Prostate gland (tissue), 2 donors: ENCODE measurements at regions not wholly inside any gene's neighbourhood (a gene's known extent, or its start where the extent isn't known, plus 50 kb on each side); places are given as distances from the start of the nearest gene placed in this dataset.

Source experiments
- DNase-seq: peaks from one replicate; pipeline ENCODE4 v3.0.0-alpha.2; 2019; ENCODE audit warnings: low spot score
- H3K27ac ChIP-seq, 2 donors: fragments of 200-600 bp; sonication (generic); 2 replicates each; pipeline ENCODE4 v1.5.1; 2017 to 2019
- H3K27me3 ChIP-seq: fragments of 200-600 bp; sonication (generic); replicated peaks from 2 replicates; pipeline ENCODE4 v1.5.1; 2019; ENCODE audit not compliant: insufficient read depth
- H3K36me3 ChIP-seq, 2 donors: fragments of 200-600 bp; sonication (generic); 1 replicate in 1 of 2; 2 replicates in 1 of 2; pipeline versions ENCODE4 v1.5.1 to v1.8.1; 2017 to 2019
- H3K4me1 ChIP-seq: fragments of 200-600 bp; sonication (generic); replicated peaks from 2 replicates; pipeline ENCODE4 v1.5.1; 2019
- H3K4me3 ChIP-seq, 2 donors: fragments of 200-600 bp; sonication (generic); 2 replicates each; pipeline ENCODE4 v1.5.1; 2017 to 2019
- H3K9me3 ChIP-seq: fragments of 200-600 bp; sonication (generic); 2 replicates; pipeline ENCODE4 v1.5.1; 2017
- POLR2A ChIP-seq: fragments of 450-650 bp; IDR thresholded peaks from one replicate; pipeline ENCODE4 v1.6.1; 2016; ENCODE audit warnings: antibody characterized with exemption, mild to moderate bottlenecking
- POLR2AphosphoS5 ChIP-seq: sonication (generic); formaldehyde crosslinking; IDR thresholded peaks from one replicate; pipeline ENCODE4 v1.6.1; 2017; ENCODE audit warnings: antibody characterized with exemption
- WGBS: methylation state at CpG from one replicate; pipeline ENCODE4 v1.1.5; 2018; 5-methylcytosine and 5-hydroxymethylcytosine counted together
- intact Hi-C: fragments of 100-400 bp; cut with DNase I; formaldehyde crosslinking; loops from one replicate; pipeline ENCODE4 v1.14.2; 2022
- TF ChIP-seq, protein P1 (sequence below), 4 experiments: fragments of 200-600 bp in 2 of 4; fragments of 450-650 bp in 2 of 4; sonication (generic) in 2 of 4; IDR thresholded peaks; 1 replicate in 3 of 4; 2 replicates in 1 of 4; pipeline ENCODE4 v1.5.1; 2016 to 2019; ENCODE audit warnings: antibody characterized with exemption in 4 of 4, mild to moderate bottlenecking in 2 of 4, moderate library complexity in 2 of 4

DNA sequence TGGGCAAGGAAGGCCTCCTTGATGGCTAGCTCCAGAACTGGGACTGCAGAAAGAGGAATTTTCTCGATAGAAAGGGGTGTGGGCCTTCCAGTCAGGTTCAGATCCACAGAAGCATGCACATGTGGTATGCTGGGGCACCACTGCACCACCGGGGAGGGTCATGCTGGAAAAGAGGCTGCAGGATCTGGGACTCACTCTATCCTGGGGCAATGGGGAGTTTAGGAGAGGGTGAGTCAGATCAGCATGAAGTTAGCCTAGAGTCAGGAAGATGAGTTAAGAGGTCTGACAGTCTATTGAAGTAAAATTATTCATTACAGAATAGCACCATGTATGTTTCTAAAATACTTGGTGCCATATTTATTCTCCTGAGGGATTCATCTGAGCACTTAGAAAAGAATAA lies 130.2 kb upstream of the TOPAZ1 start:
- DNase-seq: no peak

DNA sequence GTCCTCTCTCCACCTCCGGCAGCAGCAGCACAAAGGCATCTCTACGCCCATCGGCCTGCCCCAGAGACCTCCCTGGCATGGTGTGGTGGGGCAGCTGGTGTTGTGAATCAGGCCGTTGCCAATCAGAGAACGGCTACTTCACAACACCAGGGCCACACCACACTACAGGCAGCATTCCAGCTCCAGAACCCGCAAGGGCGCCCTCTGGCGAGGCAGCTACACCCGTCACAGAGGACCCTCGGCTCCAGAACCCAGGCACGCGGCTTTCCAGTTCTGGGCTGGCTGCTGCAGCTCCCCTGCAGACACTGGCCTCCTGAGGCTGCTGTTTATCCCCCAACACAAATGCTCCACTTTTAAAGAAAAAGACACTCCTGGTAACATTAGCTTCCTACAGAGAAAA lies 127.5 kb upstream of the TOPAZ1 start:
- WGBS: 67% methylated on average over 10 of the region's 12 CpGs
- TF ChIP-seq, protein P1, sequence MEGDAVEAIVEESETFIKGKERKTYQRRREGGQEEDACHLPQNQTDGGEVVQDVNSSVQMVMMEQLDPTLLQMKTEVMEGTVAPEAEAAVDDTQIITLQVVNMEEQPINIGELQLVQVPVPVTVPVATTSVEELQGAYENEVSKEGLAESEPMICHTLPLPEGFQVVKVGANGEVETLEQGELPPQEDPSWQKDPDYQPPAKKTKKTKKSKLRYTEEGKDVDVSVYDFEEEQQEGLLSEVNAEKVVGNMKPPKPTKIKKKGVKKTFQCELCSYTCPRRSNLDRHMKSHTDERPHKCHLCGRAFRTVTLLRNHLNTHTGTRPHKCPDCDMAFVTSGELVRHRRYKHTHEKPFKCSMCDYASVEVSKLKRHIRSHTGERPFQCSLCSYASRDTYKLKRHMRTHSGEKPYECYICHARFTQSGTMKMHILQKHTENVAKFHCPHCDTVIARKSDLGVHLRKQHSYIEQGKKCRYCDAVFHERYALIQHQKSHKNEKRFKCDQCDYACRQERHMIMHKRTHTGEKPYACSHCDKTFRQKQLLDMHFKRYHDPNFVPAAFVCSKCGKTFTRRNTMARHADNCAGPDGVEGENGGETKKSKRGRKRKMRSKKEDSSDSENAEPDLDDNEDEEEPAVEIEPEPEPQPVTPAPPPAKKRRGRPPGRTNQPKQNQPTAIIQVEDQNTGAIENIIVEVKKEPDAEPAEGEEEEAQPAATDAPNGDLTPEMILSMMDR (IDR thresholded peaks at IDR 0.05): no peak
- no peak for TF ChIP-seq POLR2AphosphoS5
- no peak for TF ChIP-seq POLR2A

More for the DNA sequence above, 130.2 kb upstream of the TOPAZ1 start:
- WGBS: 86% methylated on average over 2 of the region's 2 CpGs
- Histone ChIP-seq H3K27me3 (no peaks in the 10 kb centered on the region), H3K27ac (no peak overlapping the region), H3K4me1 (peaks cover 5% of the 10 kb centered on the region), H3K4me3 (no peak overlapping the region), H3K36me3 (no peaks in the 10 kb centered on the region), H3K9me3 (no peaks in the 10 kb centered on the region)
- TF ChIP-seq POLR2A (no peak), POLR2AphosphoS5 (no peak)
- TF ChIP-seq, protein P1 (IDR thresholded peaks at IDR 0.05): no peak
- intact Hi-C loops: no loop called here

DNA sequence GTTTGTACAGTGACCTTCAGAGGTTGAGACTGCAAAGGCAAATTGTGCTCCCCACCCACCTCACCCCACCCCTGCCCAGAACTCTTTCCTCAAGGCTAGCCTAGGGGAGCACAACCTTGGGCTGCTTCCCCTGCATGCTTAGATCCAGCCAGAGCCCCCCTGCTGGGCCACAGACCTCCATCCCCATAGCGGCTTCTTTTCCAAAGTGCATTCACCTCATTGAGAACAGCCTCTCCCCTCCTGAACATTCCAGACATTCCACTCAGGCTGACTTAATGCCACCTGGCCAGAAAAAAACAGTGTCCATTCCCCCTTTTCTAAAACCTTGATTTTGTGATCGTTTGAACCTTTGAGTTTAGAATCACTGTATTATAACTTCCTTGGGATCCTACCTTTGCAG lies 124.4 kb upstream of the TOPAZ1 start:
- 38% methylated on average over 2 of the region's 2 CpGs for WGBS
- Histone ChIP-seq H3K9me3 (no peaks in the 10 kb centered on the region), H3K4me1 (no peaks in the 10 kb centered on the region), H3K4me3 (no peak overlapping the region), H3K36me3 (no peaks in the 10 kb centered on the region), H3K27ac (no peak overlapping the region), H3K27me3 (no peaks in the 10 kb centered on the region)
- intact Hi-C loops: no loop called here
- no peak for TF ChIP-seq POLR2AphosphoS5
- TF ChIP-seq POLR2A: no peak
- TF ChIP-seq, protein P1 (IDR thresholded peaks at IDR 0.05): no peak
- no peak for DNase-seq

More for the DNA sequence above, 127.5 kb upstream of the TOPAZ1 start:
- Histone ChIP-seq H3K27me3 (no peaks in the 10 kb centered on the region), H3K9me3 (no peaks in the 10 kb centered on the region), H3K4me1 (no peaks in the 10 kb centered on the region), H3K36me3 (no peaks in the 10 kb centered on the region), H3K27ac (no peak overlapping the region), H3K4me3 (no peak overlapping the region)
- no peak for DNase-seq
- intact Hi-C loops: no loop called here

DNA sequence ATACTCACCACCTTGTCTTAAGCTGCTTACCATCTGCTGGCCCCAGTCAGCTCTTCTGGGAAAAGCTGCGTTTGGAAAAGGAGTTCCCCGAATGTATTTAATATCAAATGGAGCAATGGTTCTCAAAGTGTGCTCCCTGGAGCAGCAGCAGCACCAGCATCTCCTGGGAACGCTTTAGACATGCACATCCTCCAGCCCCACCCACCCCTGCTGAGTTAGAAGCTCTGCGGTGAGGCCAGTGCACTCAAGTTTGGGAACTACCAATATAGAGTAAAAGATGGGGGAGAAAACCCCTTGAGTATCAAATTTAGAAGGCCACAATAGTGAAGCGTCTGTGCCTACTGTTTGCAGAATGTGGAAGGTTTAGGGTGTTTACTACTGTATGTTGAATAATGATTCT lies 124.0 kb upstream of the TOPAZ1 start:
- H3K9me3 ChIP-seq: no peaks in the 10 kb centered on the region
- H3K27ac ChIP-seq: no peak overlapping the region
- no peaks in the 10 kb centered on the region for H3K27me3 ChIP-seq
- no peak for DNase-seq
- 83% methylated on average over 5 of the region's 5 CpGs for WGBS
- TF ChIP-seq POLR2AphosphoS5 (no peak), POLR2A (no peak)
- TF ChIP-seq, protein P1 (IDR thresholded peaks at IDR 0.05): no peak
- H3K4me3 ChIP-seq: no peak overlapping the region
- H3K4me1 ChIP-seq: no peaks in the 10 kb centered on the region
- intact Hi-C loops: no loop called here
- H3K36me3 ChIP-seq: no peaks in the 10 kb centered on the region

DNA sequence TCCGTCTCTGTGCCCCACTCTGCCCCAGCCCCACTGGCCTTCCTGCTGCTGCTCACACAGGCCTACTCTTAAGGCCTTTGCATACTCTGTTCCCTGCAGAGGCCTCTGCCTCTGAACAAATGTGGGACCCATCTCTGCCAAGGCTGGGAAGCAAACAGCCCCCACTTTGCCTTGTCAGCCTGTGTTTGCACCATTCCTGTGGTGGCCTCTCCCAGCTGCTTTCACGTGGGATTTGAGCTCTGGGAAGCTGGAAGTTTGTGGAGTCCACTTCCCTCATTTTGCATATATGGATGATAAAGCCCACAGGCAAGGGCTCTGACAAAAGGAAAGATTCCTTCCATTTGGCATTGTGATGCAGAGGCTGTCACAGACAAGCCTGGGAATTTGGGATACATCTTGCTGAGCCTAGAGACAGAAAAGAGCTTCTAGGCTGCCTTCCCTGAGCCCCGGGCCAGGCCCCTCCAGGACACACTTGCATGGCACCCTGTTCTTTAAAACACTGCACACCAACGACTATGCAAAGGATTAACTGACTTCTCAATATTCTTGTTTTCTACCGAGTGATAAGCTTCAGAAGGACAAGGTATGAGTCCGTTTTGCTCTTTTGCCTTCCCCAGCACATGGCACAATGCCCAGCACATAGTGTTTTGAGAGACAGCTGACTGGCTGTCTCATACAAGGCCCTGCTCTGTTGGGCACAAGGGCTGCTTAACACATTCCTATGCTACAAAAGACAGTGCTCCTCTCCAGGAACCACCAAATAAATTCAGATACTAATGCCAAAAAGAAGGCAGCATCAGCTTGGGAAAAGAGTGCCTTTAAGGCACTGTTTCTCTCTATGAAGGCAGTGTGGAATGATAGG lies 120.7 kb upstream of the TOPAZ1 start:
- Histone ChIP-seq H3K27ac (no peak overlapping the region), H3K4me3 (no peak overlapping the region), H3K4me1 (no peaks in the 10 kb centered on the region), H3K27me3 (no peaks in the 10 kb centered on the region), H3K36me3 (no peaks in the 10 kb centered on the region), H3K9me3 (no peaks in the 10 kb centered on the region)
- intact Hi-C loops: no loop called here
- DNase-seq: no peak
- 81% methylated on average over 6 of the region's 6 CpGs for WGBS
- TF ChIP-seq, protein P1 (IDR thresholded peaks at IDR 0.05): no peak
